GM12878 (cell line): ENCODE measurements at regions not wholly inside any gene's neighbourhood (a gene's known extent, or its start where the extent isn't known, plus 50 kb on each side); places are given as distances from the start of the nearest gene placed in this dataset.

ENCODE experiments used
- BHLHE40 ChIP-seq, 2 experiments: fragments of 450-650 bp in 1 of 2; IDR thresholded peaks; 2 replicates each; pipeline ENCODE4 v1.6.1; 2011 to 2017; ENCODE audit warnings: low read depth in 2 of 2, borderline replicate concordance in 1 of 2, improper control_type of control experiment in 1 of 2, low read length in 1 of 2, mild to moderate bottlenecking in 1 of 2
- CEBPB ChIP-seq, 2 experiments: fragments of 150-350 bp in 1 of 2; IDR thresholded peaks; 2 replicates each; pipeline ENCODE4 v1.6.1; 2012 to 2014; ENCODE audit warnings: low read depth in 2 of 2, low read length in 2 of 2, borderline replicate concordance in 1 of 2, inconsistent platforms in 1 of 2
- CTCF ChIP-seq, 3 experiments: IDR thresholded peaks in 2 of 3; conservative IDR thresholded peaks in 1 of 3; 2 replicates each; pipeline ENCODE4 v1.5.1; 2011; ENCODE audit warnings: low read depth in 3 of 3, low read length in 3 of 3, mild to moderate bottlenecking in 3 of 3, control low read depth in 2 of 3, moderate library complexity in 2 of 3, inconsistent platforms in 1 of 3, mixed read lengths in 1 of 3; ENCODE audit not compliant: control insufficient read depth in 2 of 3, insufficient read depth in 1 of 3; ENCODE audit errors: extremely low read depth in 1 of 3
- ESRRA ChIP-seq: IDR thresholded peaks from 2 replicates; pipeline ENCODE4 v1.6.1; 2012; ENCODE audit warnings: mild to moderate bottlenecking, low read length, improper control_type of control experiment
- NR2F1 ChIP-seq: fragments of 450-650 bp; conservative IDR thresholded peaks from 2 replicates; pipeline ENCODE4 v1.6.1; 2017; ENCODE audit warnings: mild to moderate bottlenecking
- POLR2AphosphoS5 ChIP-seq: IDR thresholded peaks from 2 replicates; pipeline ENCODE4 v1.6.1; 2011; ENCODE audit warnings: mild to moderate bottlenecking, low read length, inconsistent platforms
- REST ChIP-seq: IDR thresholded peaks from 2 replicates; pipeline ENCODE4 v1.6.1; 2012; ENCODE audit warnings: mild to moderate bottlenecking, low read depth, low read length
- SPI1 ChIP-seq: IDR thresholded peaks from 2 replicates; pipeline ENCODE4 v1.6.1; 2011; ENCODE audit warnings: low read depth, mild to moderate bottlenecking, low read length, moderate library complexity, borderline replicate concordance; ENCODE audit not compliant: insufficient read depth
- USF1 ChIP-seq: IDR thresholded peaks from 2 replicates; pipeline ENCODE4 v1.6.1; 2011; ENCODE audit warnings: borderline replicate concordance, low read depth, mild to moderate bottlenecking, moderate library complexity, mixed read lengths, low read length; ENCODE audit not compliant: insufficient read depth; ENCODE audit errors: extremely low read length

- TF ChIP-seq NR2F1 (no peak), USF1 (no peak), CTCF (IDR thresholded peaks at IDR 0.05 in 2 of 3, conservative IDR thresholded peaks at IDR 0.05 in 1 of 3; ENCODE audit: control insufficient read depth in 2 of 3, extremely low read depth in 1 of 3, insufficient read depth in 1 of 3, low read depth in 3 of 3, low read length in 3 of 3) (no peak), ESRRA (no peak), SPI1 (no peak), BHLHE40 (IDR thresholded peaks at IDR 0.05; ENCODE audit: borderline replicate concordance in 1 of 2, low read depth in 2 of 2, low read length in 1 of 2) (no peak), CEBPB (IDR thresholded peaks at IDR 0.05; ENCODE audit: borderline replicate concordance in 1 of 2, low read depth in 2 of 2, low read length in 2 of 2) (no peak), REST (no peak), POLR2AphosphoS5 (no peak)
These were observed 72.8 kb downstream of the DUSP6 start for GRCh38 chr12:89279499-89279898.
